ENCODE measurements at regions not wholly inside any gene's neighbourhood (a gene's known extent, or its start where the extent isn't known, plus 50 kb on each side); places are given as distances from the start of the nearest gene placed in this dataset.
"Not testable (repeated sequence)": the region's sequence is repeated elsewhere in the genome, so short reads cannot be mapped to it uniquely, and the experiment has no call there.

DNA sequence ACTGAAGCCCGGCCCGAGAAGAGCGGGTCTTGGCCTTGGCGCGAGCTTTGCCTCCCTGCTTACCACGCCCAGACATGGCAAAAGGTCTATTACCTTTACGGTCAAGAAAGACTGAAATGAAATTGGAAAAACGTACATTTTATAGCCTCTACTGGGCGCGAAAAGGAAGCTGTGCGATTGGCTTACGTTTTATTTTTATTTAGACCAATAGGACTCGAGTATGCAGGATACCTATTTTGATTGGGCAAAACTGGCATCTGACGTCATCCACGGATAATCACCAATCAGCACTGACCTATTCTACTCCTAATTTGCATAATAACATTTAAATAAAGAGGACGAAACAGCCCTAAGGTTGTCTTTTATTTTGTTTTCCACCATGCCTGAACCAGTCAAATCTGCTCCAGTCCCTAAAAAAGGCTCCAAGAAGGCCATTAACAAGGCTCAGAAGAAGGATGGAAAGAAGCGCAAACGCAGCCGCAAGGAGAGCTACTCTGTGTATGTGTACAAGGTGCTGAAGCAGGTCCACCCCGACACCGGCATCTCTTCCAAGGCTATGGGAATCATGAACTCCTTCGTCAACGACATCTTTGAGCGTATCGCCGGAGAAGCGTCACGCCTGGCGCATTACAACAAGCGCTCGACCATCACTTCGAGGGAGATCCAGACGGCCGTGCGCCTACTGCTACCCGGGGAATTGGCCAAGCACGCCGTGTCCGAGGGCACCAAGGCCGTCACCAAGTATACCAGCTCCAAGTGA is 97.4 kb downstream of the OR2B2 start:
- peak; percentile 44 for TF ChIP-seq SP1 (IDR thresholded peaks at IDR 0.05)
- no peak for TF ChIP-seq RXRA (IDR thresholded peaks at IDR 0.05)
- TF ChIP-seq RAD21 (IDR thresholded peaks at IDR 0.05): no peak
- TF ChIP-seq, protein P1, sequence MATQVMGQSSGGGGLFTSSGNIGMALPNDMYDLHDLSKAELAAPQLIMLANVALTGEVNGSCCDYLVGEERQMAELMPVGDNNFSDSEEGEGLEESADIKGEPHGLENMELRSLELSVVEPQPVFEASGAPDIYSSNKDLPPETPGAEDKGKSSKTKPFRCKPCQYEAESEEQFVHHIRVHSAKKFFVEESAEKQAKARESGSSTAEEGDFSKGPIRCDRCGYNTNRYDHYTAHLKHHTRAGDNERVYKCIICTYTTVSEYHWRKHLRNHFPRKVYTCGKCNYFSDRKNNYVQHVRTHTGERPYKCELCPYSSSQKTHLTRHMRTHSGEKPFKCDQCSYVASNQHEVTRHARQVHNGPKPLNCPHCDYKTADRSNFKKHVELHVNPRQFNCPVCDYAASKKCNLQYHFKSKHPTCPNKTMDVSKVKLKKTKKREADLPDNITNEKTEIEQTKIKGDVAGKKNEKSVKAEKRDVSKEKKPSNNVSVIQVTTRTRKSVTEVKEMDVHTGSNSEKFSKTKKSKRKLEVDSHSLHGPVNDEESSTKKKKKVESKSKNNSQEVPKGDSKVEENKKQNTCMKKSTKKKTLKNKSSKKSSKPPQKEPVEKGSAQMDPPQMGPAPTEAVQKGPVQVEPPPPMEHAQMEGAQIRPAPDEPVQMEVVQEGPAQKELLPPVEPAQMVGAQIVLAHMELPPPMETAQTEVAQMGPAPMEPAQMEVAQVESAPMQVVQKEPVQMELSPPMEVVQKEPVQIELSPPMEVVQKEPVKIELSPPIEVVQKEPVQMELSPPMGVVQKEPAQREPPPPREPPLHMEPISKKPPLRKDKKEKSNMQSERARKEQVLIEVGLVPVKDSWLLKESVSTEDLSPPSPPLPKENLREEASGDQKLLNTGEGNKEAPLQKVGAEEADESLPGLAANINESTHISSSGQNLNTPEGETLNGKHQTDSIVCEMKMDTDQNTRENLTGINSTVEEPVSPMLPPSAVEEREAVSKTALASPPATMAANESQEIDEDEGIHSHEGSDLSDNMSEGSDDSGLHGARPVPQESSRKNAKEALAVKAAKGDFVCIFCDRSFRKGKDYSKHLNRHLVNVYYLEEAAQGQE (IDR thresholded peaks at IDR 0.05): peak; percentile 48
- TF ChIP-seq, protein P2, sequence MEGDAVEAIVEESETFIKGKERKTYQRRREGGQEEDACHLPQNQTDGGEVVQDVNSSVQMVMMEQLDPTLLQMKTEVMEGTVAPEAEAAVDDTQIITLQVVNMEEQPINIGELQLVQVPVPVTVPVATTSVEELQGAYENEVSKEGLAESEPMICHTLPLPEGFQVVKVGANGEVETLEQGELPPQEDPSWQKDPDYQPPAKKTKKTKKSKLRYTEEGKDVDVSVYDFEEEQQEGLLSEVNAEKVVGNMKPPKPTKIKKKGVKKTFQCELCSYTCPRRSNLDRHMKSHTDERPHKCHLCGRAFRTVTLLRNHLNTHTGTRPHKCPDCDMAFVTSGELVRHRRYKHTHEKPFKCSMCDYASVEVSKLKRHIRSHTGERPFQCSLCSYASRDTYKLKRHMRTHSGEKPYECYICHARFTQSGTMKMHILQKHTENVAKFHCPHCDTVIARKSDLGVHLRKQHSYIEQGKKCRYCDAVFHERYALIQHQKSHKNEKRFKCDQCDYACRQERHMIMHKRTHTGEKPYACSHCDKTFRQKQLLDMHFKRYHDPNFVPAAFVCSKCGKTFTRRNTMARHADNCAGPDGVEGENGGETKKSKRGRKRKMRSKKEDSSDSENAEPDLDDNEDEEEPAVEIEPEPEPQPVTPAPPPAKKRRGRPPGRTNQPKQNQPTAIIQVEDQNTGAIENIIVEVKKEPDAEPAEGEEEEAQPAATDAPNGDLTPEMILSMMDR (IDR thresholded peaks at IDR 0.05; ENCODE audit: low read depth, low read length, missing input control): no peak
- TF ChIP-seq FOXA1 (IDR thresholded peaks at IDR 0.05): no peak
- peak; percentile 29 for TF ChIP-seq TAF1 (conservative IDR thresholded peaks at IDR 0.05)
- TF ChIP-seq YY1 (IDR thresholded peaks at IDR 0.05): no peak
- TF ChIP-seq, protein P3, sequence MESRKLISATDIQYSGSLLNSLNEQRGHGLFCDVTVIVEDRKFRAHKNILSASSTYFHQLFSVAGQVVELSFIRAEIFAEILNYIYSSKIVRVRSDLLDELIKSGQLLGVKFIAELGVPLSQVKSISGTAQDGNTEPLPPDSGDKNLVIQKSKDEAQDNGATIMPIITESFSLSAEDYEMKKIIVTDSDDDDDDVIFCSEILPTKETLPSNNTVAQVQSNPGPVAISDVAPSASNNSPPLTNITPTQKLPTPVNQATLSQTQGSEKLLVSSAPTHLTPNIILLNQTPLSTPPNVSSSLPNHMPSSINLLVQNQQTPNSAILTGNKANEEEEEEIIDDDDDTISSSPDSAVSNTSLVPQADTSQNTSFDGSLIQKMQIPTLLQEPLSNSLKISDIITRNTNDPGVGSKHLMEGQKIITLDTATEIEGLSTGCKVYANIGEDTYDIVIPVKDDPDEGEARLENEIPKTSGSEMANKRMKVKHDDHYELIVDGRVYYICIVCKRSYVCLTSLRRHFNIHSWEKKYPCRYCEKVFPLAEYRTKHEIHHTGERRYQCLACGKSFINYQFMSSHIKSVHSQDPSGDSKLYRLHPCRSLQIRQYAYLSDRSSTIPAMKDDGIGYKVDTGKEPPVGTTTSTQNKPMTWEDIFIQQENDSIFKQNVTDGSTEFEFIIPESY (IDR thresholded peaks at IDR 0.05): no peak
- no peak for TF ChIP-seq EGR1 (IDR thresholded peaks at IDR 0.05; ENCODE audit: low read depth in 2 of 2)
- no peak for TF ChIP-seq FOXA2 (IDR thresholded peaks at IDR 0.05)
- no peak for TF ChIP-seq HNF4G (IDR thresholded peaks at IDR 0.05)
- no peak for TF ChIP-seq JUND (IDR thresholded peaks at IDR 0.05)
- Histone ChIP-seq H3K9ac (ENCODE audit: low read depth in 1 of 2, low read length in 2 of 2) (no peak overlapping the region), H3K27me3 (ENCODE audit: control insufficient read depth in 4 of 4, insufficient read depth in 4 of 4, low read length in 3 of 4) (no peaks in the 10 kb centered on the region), H3K9me3 (ENCODE audit: control insufficient read depth in 4 of 4, low read length in 3 of 4) (peaks cover 0 to 3% (median 0%) of the 10 kb centered on the region in 4 donors), H3K27ac (ENCODE audit: low read depth in 1 of 2, low read length in 2 of 2) (peak overlapping the region; percentile 13 to 36), H3K4me1 (ENCODE audit: control insufficient read depth in 4 of 4, insufficient read depth in 4 of 4, low read length in 3 of 4) (peaks cover 2 to 29% (median 13%) of the 10 kb centered on the region in 4 donors), H3K36me3 (ENCODE audit: control insufficient read depth in 4 of 4, insufficient read depth in 3 of 4, low read depth in 1 of 4, low read length in 3 of 4) (no peaks in the 10 kb centered on the region), H3K4me3 (ENCODE audit: low read depth in 1 of 3, low read length in 3 of 3) (peak overlapping the region; percentile 7 to 59 (median 56))
- peak; percentile 81 for DNase-seq (ENCODE audit: low spot score)
- WGBS: 11% methylated on average over 40 of the region's 40 CpGs

DNA sequence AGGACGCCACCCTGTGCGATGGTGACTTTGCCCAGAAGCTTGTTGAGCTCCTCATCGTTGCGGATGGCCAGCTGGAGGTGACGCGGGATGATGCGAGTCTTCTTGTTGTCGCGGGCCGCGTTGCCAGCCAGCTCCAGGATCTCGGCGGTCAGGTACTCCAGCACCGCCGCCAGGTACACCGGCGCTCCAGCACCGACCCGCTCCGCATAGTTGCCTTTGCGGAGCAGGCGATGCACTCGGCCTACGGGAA is 97.9 kb downstream of the OR2B2 start:
- Histone ChIP-seq H3K4me1 (ENCODE audit: control insufficient read depth in 4 of 4, insufficient read depth in 4 of 4, low read length in 3 of 4) (peaks cover 2 to 29% (median 13%) of the 10 kb centered on the region in 4 donors), H3K4me3 (ENCODE audit: low read depth in 1 of 3, low read length in 3 of 3) (peak overlapping the region in 2 of 3 donors; percentile 7 to 56)
- not testable (repeated sequence) for H3K27ac ChIP-seq (ENCODE audit: low read depth in 1 of 2, low read length in 2 of 2); H3K9ac ChIP-seq (ENCODE audit: low read depth in 1 of 2, low read length in 2 of 2); DNase-seq (ENCODE audit: low spot score); H3K36me3 ChIP-seq (ENCODE audit: control insufficient read depth in 4 of 4, insufficient read depth in 3 of 4, low read depth in 1 of 4, low read length in 3 of 4); H3K9me3 ChIP-seq (ENCODE audit: control insufficient read depth in 4 of 4, low read length in 3 of 4); H3K27me3 ChIP-seq (ENCODE audit: control insufficient read depth in 4 of 4, insufficient read depth in 4 of 4, low read length in 3 of 4)
- 2% methylated on average over 6 of the region's 24 CpGs for WGBS
